NB4 (cell line): ENCODE measurements at regions not wholly inside any gene's neighbourhood (a gene's known extent, or its start where the extent isn't known, plus 50 kb on each side); places are given as distances from the start of the nearest gene placed in this dataset.
"Not testable (repeated sequence)": the region's sequence is repeated elsewhere in the genome, so short reads cannot be mapped to it uniquely, and the experiment has no call there.

Experiments used
- DNase-seq: peaks from one replicate; pipeline ENCODE4 v3.0.0; 2010; ENCODE audit warnings: low read depth
- H3K4me3 ChIP-seq: one replicate; pipeline ENCODE4 v1.5.1; 2011; ENCODE audit warnings: mild to moderate bottlenecking, low read depth, low read length, moderate library complexity
- CTCF ChIP-seq: IDR thresholded peaks from one replicate; pipeline ENCODE4 v1.5.1; 2012; ENCODE audit warnings: low read depth, low read length
- MAX ChIP-seq: IDR thresholded peaks from 2 replicates; pipeline ENCODE4 v1.6.1; 2011; ENCODE audit warnings: low read depth, low read length
- MYC ChIP-seq: IDR thresholded peaks from 2 replicates; pipeline ENCODE4 v1.6.1; 2011; ENCODE audit warnings: low read depth, low read length
- POLR2A ChIP-seq: IDR thresholded peaks from 2 replicates; pipeline ENCODE4 v1.6.1; 2011; ENCODE audit warnings: mild to moderate bottlenecking; ENCODE audit not compliant: insufficient read length; ENCODE audit errors: extremely low read depth

DNA sequence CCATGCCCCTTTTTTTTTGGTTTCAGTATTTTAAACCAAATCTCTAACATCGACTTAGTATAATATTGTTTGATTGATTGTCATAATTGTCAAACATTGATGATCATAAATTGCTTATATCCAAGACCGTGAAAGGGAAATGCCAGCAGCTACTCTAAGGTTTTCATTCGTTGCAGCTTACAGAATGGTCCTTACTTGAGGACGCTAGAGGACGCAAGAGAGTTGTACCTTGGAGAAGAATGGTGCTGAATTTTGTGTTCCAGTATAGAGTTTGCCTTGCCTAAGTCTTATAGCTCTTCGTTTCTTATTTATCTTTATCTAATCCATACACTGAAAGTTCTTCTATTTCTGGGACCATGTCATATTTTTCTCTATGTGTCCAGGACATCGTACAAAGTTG is 675.6 kb upstream of the DEFB115 start:
- H3K4me3 ChIP-seq: not testable (repeated sequence)
- DNase-seq: peak; percentile 4
- TF ChIP-seq CTCF: peak; percentile 32

- DNase-seq, H3K4me3 ChIP-seq: not testable (repeated sequence)
Measured at GRCh38 chr20:30584403-30584802, 673.1 kb upstream of the DEFB115 start.

DNA sequence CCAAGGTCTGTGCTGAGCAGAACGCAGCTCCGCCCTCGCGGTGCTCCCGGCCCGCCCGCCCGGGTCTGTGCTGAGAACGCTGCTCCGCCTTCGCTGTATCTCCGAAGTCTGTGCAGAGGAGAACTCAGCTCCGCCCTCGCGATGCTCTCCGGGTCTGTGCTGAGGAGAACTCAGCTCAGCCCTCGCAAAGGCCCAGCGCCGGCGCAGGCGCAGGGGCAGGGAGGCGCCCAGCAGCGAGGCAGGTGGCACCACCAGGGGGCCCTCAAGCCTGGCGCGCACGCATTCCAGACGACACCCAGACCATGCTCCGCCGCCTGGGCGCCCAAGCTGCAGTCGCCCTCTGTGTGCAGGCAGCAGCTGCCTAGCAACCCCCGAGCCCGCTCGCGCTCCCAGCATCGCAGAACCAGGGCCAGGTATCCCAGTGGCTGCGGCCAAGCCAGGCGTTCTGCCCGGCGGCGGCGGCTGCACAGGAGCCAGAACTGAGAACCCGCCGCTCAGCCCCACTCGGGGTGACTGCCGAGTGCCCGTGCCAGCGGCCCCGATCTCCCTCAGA is 672.1 kb upstream of the DEFB115 start:
- not testable (repeated sequence) for DNase-seq, H3K4me3 ChIP-seq

DNA sequence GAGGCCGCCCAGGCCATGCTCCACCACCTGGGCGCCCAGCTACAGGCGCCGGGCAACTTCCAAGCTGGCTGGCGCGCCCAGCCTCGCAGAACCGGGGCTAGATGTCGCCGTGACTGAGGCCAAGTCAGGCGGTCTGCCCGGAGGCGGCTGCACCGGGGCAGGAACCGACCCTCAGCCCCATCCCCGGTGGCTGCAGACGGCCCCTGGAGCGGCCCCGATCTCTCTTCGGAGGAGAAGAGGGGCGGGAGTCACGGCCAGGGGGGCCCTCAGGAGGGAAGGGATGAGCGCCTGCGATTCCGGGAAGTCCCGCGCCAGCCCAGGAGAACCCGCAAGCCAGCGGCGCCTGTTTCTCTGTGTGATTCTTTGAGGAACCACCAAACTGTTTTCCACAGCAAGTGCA is 671.3 kb upstream of the DEFB115 start:
- H3K4me3 ChIP-seq: not testable (repeated sequence)

GRCh38 chr20:30593572-30593971 is 663.9 kb upstream of the DEFB115 start:
- no peak for DNase-seq
- no peak for TF ChIP-seq CTCF
- TF ChIP-seq MYC: no peak
- no peak for TF ChIP-seq MAX
- TF ChIP-seq POLR2A: no peak
- no peak overlapping the region for H3K4me3 ChIP-seq

More for the DNA sequence above, 671.3 kb upstream of the DEFB115 start:
- not testable (repeated sequence) for DNase-seq

GRCh38 chr20:30594112-30594511 is 663.4 kb upstream of the DEFB115 start:
- no peak for DNase-seq
- no peak for TF ChIP-seq CTCF
- no peak for TF ChIP-seq MAX
- TF ChIP-seq POLR2A: no peak
- no peak for TF ChIP-seq MYC
- no peak overlapping the region for H3K4me3 ChIP-seq

DNA sequence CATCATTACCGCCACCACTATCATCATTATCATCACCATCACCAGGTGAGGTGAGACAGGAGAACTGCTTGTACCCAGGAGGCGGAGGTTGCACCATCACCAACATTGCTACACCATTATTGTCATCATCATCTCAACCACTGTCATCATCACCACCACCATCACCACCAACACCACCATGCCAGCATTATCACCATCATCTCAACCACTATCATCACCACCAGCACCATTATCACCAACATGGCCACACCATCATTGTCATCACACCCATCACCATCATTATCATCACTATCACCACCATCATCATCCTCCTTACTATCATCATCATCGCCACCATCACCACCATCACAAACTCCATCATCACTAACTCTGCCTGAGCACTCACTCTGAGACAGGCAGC is 661.8 kb upstream of the DEFB115 start:
- no peak overlapping the region for H3K4me3 ChIP-seq
- no peak for DNase-seq
- TF ChIP-seq CTCF (no peak), POLR2A (no peak), MYC (no peak), MAX (no peak)

DNA sequence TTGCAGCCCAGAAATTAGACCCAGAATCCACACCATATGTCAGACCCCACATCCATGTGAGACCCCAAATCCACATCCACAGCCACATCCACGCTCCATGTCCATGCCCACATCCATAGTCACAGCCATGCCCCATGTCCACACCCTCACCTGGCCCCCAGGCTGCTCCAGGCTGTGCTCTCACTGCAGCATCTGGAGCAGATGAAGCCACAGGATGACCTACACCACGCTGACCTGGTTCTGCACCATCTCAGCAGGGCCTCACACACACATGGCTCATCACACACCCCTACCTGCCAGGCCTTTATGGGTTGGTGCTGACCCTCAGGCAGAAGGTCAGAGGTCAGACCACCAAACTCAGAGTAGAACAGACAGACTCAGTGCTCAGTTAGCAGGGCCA is 660.0 kb upstream of the DEFB115 start:
- H3K4me3 ChIP-seq, DNase-seq: not testable (repeated sequence)
